ENCODE measurements at regions not wholly inside any gene's neighbourhood (a gene's known extent, or its start where the extent isn't known, plus 50 kb on each side); places are given as distances from the start of the nearest gene placed in this dataset.
"Not testable (repeated sequence)": the region's sequence is repeated elsewhere in the genome, so short reads cannot be mapped to it uniquely, and the experiment has no call there.

- not testable (repeated sequence) for DNase-seq
Observed at GRCh38 chr5:177857642-177858200, 75.0 kb upstream of the FAM153A start.

GRCh38 chr5:177856474-177856873 lies 73.8 kb upstream of the FAM153A start:
- DNase-seq, result not testable (repeated sequence)

- DNase-seq, result not testable (repeated sequence)
Observed at GRCh38 chr5:177847914-177848313, 65.2 kb upstream of the FAM153A start.

- not testable (repeated sequence) for DNase-seq
Observed at GRCh38 chr5:177846598-177846997, 63.9 kb upstream of the FAM153A start.

GRCh38 chr5:177845906-177846305 lies 63.2 kb upstream of the FAM153A start:
- DNase-seq, result not testable (repeated sequence)

- DNase-seq, result not testable (repeated sequence)
Observed at GRCh38 chr5:177836191-177836590, 53.5 kb upstream of the FAM153A start.
